HG02938 (cell line): ENCODE measurements at regions not wholly inside any gene's neighbourhood (a gene's known extent, or its start where the extent isn't known, plus 50 kb on each side); places are given as distances from the start of the nearest gene placed in this dataset.

ENCODE experiments used
- ATAC-seq: cut with Tn5 transposase; IDR thresholded peaks from one replicate; pipeline ENCODE4 v1.9.1; 2021; ENCODE audit warnings: mild to moderate bottlenecking, moderate library complexity; ENCODE audit not compliant: unreplicated experiment

- no peak for ATAC-seq
Measured at GRCh38 chr18:41378598-41378997, 576.4 kb upstream of the PIK3C3 start.

- ATAC-seq, result no peak
Measured at GRCh38 chr18:41373612-41374011, 581.4 kb upstream of the PIK3C3 start.

- no peak for ATAC-seq
Measured at GRCh38 chr18:41372046-41372665, 582.9 kb upstream of the PIK3C3 start.

GRCh38 chr18:41371156-41372045 lies 583.6 kb upstream of the PIK3C3 start:
- no peak for ATAC-seq

GRCh38 chr18:41370740-41371139 lies 584.3 kb upstream of the PIK3C3 start:
- ATAC-seq, result no peak

- ATAC-seq, result no peak
Measured at GRCh38 chr18:41357708-41358107, 597.3 kb upstream of the PIK3C3 start.

- ATAC-seq, result no peak
Measured at GRCh38 chr18:41353777-41354528, 601.1 kb upstream of the PIK3C3 start.

GRCh38 chr18:41351430-41351829 lies 603.6 kb upstream of the PIK3C3 start:
- ATAC-seq, result no peak

- no peak for ATAC-seq
Measured at GRCh38 chr18:41347057-41347456, 608.0 kb upstream of the PIK3C3 start.

- no peak for ATAC-seq
Measured at GRCh38 chr18:41343808-41344207, 611.2 kb upstream of the PIK3C3 start.

GRCh38 chr18:41338341-41338740 lies 616.7 kb upstream of the PIK3C3 start:
- no peak for ATAC-seq

GRCh38 chr18:41331661-41332060 lies 623.4 kb upstream of the PIK3C3 start:
- no peak for ATAC-seq

- ATAC-seq, result no peak
Measured at GRCh38 chr18:41326311-41326710, 628.7 kb upstream of the PIK3C3 start.

- ATAC-seq, result no peak
Measured at GRCh38 chr18:41324934-41325333, 630.1 kb upstream of the PIK3C3 start.

GRCh38 chr18:41324020-41324791 lies 630.8 kb upstream of the PIK3C3 start:
- no peak for ATAC-seq

- ATAC-seq, result no peak
Measured at GRCh38 chr18:41323044-41323443, 632.0 kb upstream of the PIK3C3 start.

GRCh38 chr18:41320100-41320499 lies 634.9 kb upstream of the PIK3C3 start:
- ATAC-seq, result no peak

- no peak for ATAC-seq
Measured at GRCh38 chr18:41315134-41315533, 639.9 kb upstream of the PIK3C3 start.

GRCh38 chr18:41311571-41312547 lies 643.2 kb upstream of the PIK3C3 start:
- ATAC-seq, result no peak

GRCh38 chr18:41297740-41298139 lies 657.3 kb upstream of the PIK3C3 start:
- no peak for ATAC-seq
